H1 (cell line): ENCODE measurements at regions not wholly inside any gene's neighbourhood (a gene's known extent, or its start where the extent isn't known, plus 50 kb on each side); places are given as distances from the start of the nearest gene placed in this dataset.

Experiments
- CTCF ChIA-PET: fragments of 300-600 bp; sonication (Branson Sonifier 250); formaldehyde crosslinking; loops from one replicate; lab custom pipeline; 2021; ENCODE audit not compliant: partially characterized antibody; lab: Charles Lee
- POLR2A ChIA-PET: fragments of 300-600 bp; sonication (Branson Sonifier 250); formaldehyde crosslinking; loops from one replicate; lab custom pipeline; 2021; ENCODE audit warnings: inconsistent platforms; ENCODE audit not compliant: partially characterized antibody; lab: Charles Lee
- DNase-seq, 2 experiments: peaks; one replicate each; pipeline versions ENCODE4 v3.0.0 to v3.0.0-alpha.2; 2010 to 2022; ENCODE audit warnings: low spot score in 2 of 2, low read depth in 1 of 2, mixed read lengths in 1 of 2
- FAIRE-seq: peaks from 2 replicates; lab custom pipeline; 2011; peaks lifted over from hg19 to GRCh38; lab: Jason Lieb, UNC
- H2AFZ ChIP-seq: 2 replicates; pipeline ENCODE4 v1.8.1; 2012; ENCODE audit warnings: low read length, inconsistent platforms
- H2AK5ac ChIP-seq: 2 replicates; pipeline ENCODE4 v1.6.1; 2013; ENCODE audit warnings: low read depth, low read length
- H2BK120ac ChIP-seq: replicated peaks from 2 replicates; pipeline ENCODE3; 2013; ENCODE audit warnings: low read depth, low read length, inconsistent platforms
- H2BK12ac ChIP-seq: 2 replicates; pipeline ENCODE4 v1.6.1; 2013; ENCODE audit warnings: low read depth, low read length
- H2BK15ac ChIP-seq: 2 replicates; pipeline ENCODE4 v1.6.1; 2013; ENCODE audit warnings: low read length
- H2BK20ac ChIP-seq: 2 replicates; pipeline ENCODE4 v1.6.1; 2013; ENCODE audit warnings: low read length
- H2BK5ac ChIP-seq: 2 replicates; pipeline ENCODE4 v1.6.1; 2013; ENCODE audit warnings: low read depth, low read length
- H3K14ac ChIP-seq: 2 replicates; pipeline ENCODE4 v1.6.1; 2013; ENCODE audit warnings: inconsistent platforms; ENCODE audit not compliant: insufficient read length
- H3K18ac ChIP-seq: 2 replicates; pipeline ENCODE4 v1.6.1; 2013; ENCODE audit warnings: low read length; ENCODE audit errors: extremely low read depth
- H3K23ac ChIP-seq: 2 replicates; pipeline ENCODE4 v1.6.1; 2013; ENCODE audit warnings: inconsistent platforms; ENCODE audit not compliant: insufficient read length
- H3K23me2 ChIP-seq: 2 replicates; pipeline ENCODE4 v1.6.1; 2013; ENCODE audit warnings: low read depth, low read length
- H3K27ac ChIP-seq: 2 replicates; pipeline ENCODE4 v1.6.1; 2011; ENCODE audit warnings: low read depth, low read length, inconsistent platforms
- H3K27me3 ChIP-seq, 4 experiments: replicated peaks in 1 of 4; 1 replicate in 1 of 4; 2 replicates in 3 of 4; pipeline versions ENCODE4 v1.6.1 to v1.8.1; 2011 to 2013; ENCODE audit warnings: low read length in 3 of 4, mild to moderate bottlenecking in 3 of 4, inconsistent platforms in 2 of 4, mixed read lengths in 2 of 4, moderate library complexity in 1 of 4; ENCODE audit not compliant: control insufficient read depth in 3 of 4, insufficient read depth in 3 of 4; ENCODE audit errors: extremely low read depth in 1 of 4
- H3K36me3 ChIP-seq, 4 experiments: 2 replicates each; pipeline versions ENCODE4 v1.6.1 to v1.8.1; 2011 to 2013; ENCODE audit warnings: mild to moderate bottlenecking in 4 of 4, low read length in 3 of 4, moderate library complexity in 2 of 4, control low read depth in 1 of 4, inconsistent platforms in 1 of 4; ENCODE audit not compliant: insufficient read depth in 4 of 4, control insufficient read depth in 2 of 4
- H3K4ac ChIP-seq: replicated peaks from 2 replicates; pipeline ENCODE3; 2013; ENCODE audit warnings: low read length, low read depth, mixed read lengths, inconsistent platforms; ENCODE audit not compliant: insufficient read length
- H3K4me1 ChIP-seq, 4 experiments: replicated peaks in 1 of 4; 1 replicate in 1 of 4; 2 replicates in 3 of 4; pipeline versions ENCODE4 v1.6.1 to v1.8.1; 2011 to 2013; ENCODE audit warnings: low read length in 3 of 4, inconsistent platforms in 2 of 4, mixed read lengths in 1 of 4; ENCODE audit not compliant: insufficient read depth in 4 of 4, control insufficient read depth in 3 of 4
- H3K4me2 ChIP-seq, 2 experiments: 2 replicates each; pipeline versions ENCODE4 v1.6.1 to v1.8.1; 2011 to 2013; ENCODE audit warnings: low read depth in 2 of 2, low read length in 2 of 2, control low read depth in 1 of 2, inconsistent platforms in 1 of 2, mild to moderate bottlenecking in 1 of 2; ENCODE audit not compliant: insufficient read depth in 1 of 2
- H3K4me3 ChIP-seq, 4 experiments: fragments of 200-600, 300-600 bp in 1 of 4; sonication (generic), shearing (Covaris generic), sonication (Bioruptor Twin) in 1 of 4; 2 replicates each; pipeline versions ENCODE4 v1.5.1 to v1.8.1; 2011 to 2016; ENCODE audit warnings: low read length in 4 of 4, low read depth in 3 of 4, control low read depth in 2 of 4, inconsistent platforms in 2 of 4, mild to moderate bottlenecking in 2 of 4, mixed read lengths in 1 of 4, moderate library complexity in 1 of 4; ENCODE audit not compliant: insufficient read depth in 2 of 4; ENCODE audit errors: extremely low read depth in 1 of 4
- H3K56ac ChIP-seq: replicated peaks from 2 replicates; pipeline ENCODE3; 2013; ENCODE audit warnings: low read depth, mild to moderate bottlenecking, mixed read lengths, low read length, inconsistent platforms; ENCODE audit not compliant: insufficient read length
- H3K79me1 ChIP-seq: 2 replicates; pipeline ENCODE4 v1.6.1; 2013; ENCODE audit warnings: low read depth, low read length, control low read depth
- H3K79me2 ChIP-seq, 2 experiments: 2 replicates each; pipeline versions ENCODE4 v1.6.1 to v1.8.1; 2012 to 2013; ENCODE audit warnings: low read length in 2 of 2, mild to moderate bottlenecking in 2 of 2, inconsistent platforms in 1 of 2; ENCODE audit not compliant: insufficient read depth in 2 of 2, control insufficient read depth in 1 of 2
- H3K9ac ChIP-seq, 4 experiments: replicated peaks in 1 of 4; 1 replicate in 1 of 4; 2 replicates in 3 of 4; pipeline versions ENCODE4 v1.6.1 to v1.8.1; 2011 to 2013; ENCODE audit warnings: low read depth in 3 of 4, low read length in 3 of 4, control low read depth in 2 of 4, mild to moderate bottlenecking in 2 of 4, moderate library complexity in 2 of 4, inconsistent platforms in 1 of 4; ENCODE audit errors: extremely low read depth in 1 of 4
- H3K9me3 ChIP-seq, 2 experiments: 2 replicates each; pipeline versions ENCODE4 v1.6.1 to v1.8.1; 2012 to 2013; ENCODE audit warnings: mild to moderate bottlenecking in 2 of 2, moderate library complexity in 2 of 2, control low read depth in 1 of 2, inconsistent platforms in 1 of 2, low read depth in 1 of 2, low read length in 1 of 2, mixed read lengths in 1 of 2; ENCODE audit not compliant: insufficient read depth in 2 of 2
- H4K20me1 ChIP-seq, 2 experiments: replicated peaks in 1 of 2; 2 replicates each; pipeline versions ENCODE3 to v1.8.1; 2011 to 2013; ENCODE audit warnings: inconsistent platforms in 2 of 2, low read length in 2 of 2, mild to moderate bottlenecking in 1 of 2; ENCODE audit not compliant: insufficient read depth in 2 of 2, control insufficient read depth in 1 of 2
- H4K5ac ChIP-seq: 2 replicates; pipeline ENCODE4 v1.6.1; 2013; ENCODE audit warnings: low read length, low read depth, mixed read lengths, inconsistent platforms; ENCODE audit not compliant: insufficient read length
- H4K8ac ChIP-seq: 2 replicates; pipeline ENCODE4 v1.8.0; 2013; ENCODE audit warnings: mild to moderate bottlenecking, moderate library complexity, low read length, inconsistent platforms; ENCODE audit not compliant: insufficient read depth; ENCODE audit errors: extremely low read depth
- H4K91ac ChIP-seq: replicated peaks from 2 replicates; pipeline ENCODE3; 2013; ENCODE audit warnings: low read length, mixed read lengths, inconsistent platforms; ENCODE audit not compliant: insufficient read length
- WGBS, 2 experiments: shearing (Covaris generic) in 1 of 2; methylation state at CpG; one replicate each; pipeline versions ENCODE4 v1.1.6 to v1.1.7; 2013 to 2015; ENCODE audit warnings: low lambda C conversion rate in 2 of 2, mixed read lengths in 2 of 2, inconsistent platforms in 1 of 2, low coverage in 1 of 2, missing lambda C conversion rate in 1 of 2; ENCODE audit not compliant: insufficient replicate concordance in 2 of 2, insufficient coverage in 1 of 2, insufficient read length in 1 of 2; ENCODE audit errors: extremely low coverage in 1 of 2, missing lambda C conversion rate in 1 of 2; 5-methylcytosine and 5-hydroxymethylcytosine counted together

GRCh38 chr11:41533761-41534160, 74.3 kb upstream of the LRRC4C start:
- Histone ChIP-seq H3K4ac (no peak overlapping the region), H3K79me2 (no peaks in the 10 kb centered on the region), H2BK5ac (no peak overlapping the region), H3K9me3 (no peaks in the 10 kb centered on the region), H3K79me1 (no peaks in the 10 kb centered on the region), H2BK20ac (no peak overlapping the region; the same call in 1 of the 2 replicates), H3K9ac (no peak overlapping the region), H2BK15ac (no peak overlapping the region), H3K23me2 (peaks cover 5% of the 10 kb centered on the region; the same call in 1 of the 2 replicates), H4K5ac (no peak overlapping the region), H2BK12ac (no peak overlapping the region), H4K20me1 (peaks cover 0 to 2% of the 10 kb centered on the region in 2 experiments), H2BK120ac (no peak overlapping the region), H4K8ac (no peak overlapping the region), H3K18ac (no peak overlapping the region), H3K4me2 (no peak overlapping the region), H3K14ac (no peak overlapping the region), H3K4me1 (peaks cover 0 to 7% (median 0%) of the 10 kb centered on the region in 4 experiments; a peak in 2 of 7 replicates), H3K36me3 (no peaks in the 10 kb centered on the region), H4K91ac (no peak overlapping the region), H3K23ac (no peak overlapping the region), H2AFZ (no peak overlapping the region; the same call in 1 of the 2 replicates), H3K56ac (no peak overlapping the region), H2AK5ac (no peak overlapping the region), H3K27me3 (no peaks in the 10 kb centered on the region; a peak in 1 of 7 replicates), H3K27ac (no peak overlapping the region), H3K4me3 (no peak overlapping the region)
- no peak for FAIRE-seq
- DNase-seq = no peak
- CTCF ChIA-PET = interaction anchor here (1.9 kb wide), 1 partner anchor 11 kb away, joined by 4 read pairs; no protein-coding TSS in a partner anchor
- POLR2A ChIA-PET = no interaction called here
- 92% methylated on average over 1 of the region's 1 CpG; no CpG with 5 or more reads in 1 of the 2 experiments for WGBS, 2 experiments
